ENCODE measurements at regions not wholly inside any gene's neighbourhood (a gene's known extent, or its start where the extent isn't known, plus 50 kb on each side); places are given as distances from the start of the nearest gene placed in this dataset.

- WGBS, 5 donors: 79 to 93% (median 86%) methylated on average over 2 to 6 of the region's 6 CpGs
- Histone ChIP-seq H3K36me3 (no peaks in the 10 kb centered on the region), H3K4me3 (no peak overlapping the region), H3K9me3 (no peaks in the 10 kb centered on the region), H3K27ac (peak overlapping the region in 1 of 8 donors; percentile 33), H3K27me3 (replicated peaks in 1 of 7) (no peaks in the 10 kb centered on the region), H3K4me1 (no peaks in the 10 kb centered on the region)
- intact Hi-C loops (cut with DNase I; ENCODE audit: low total_unique reads): no loop called here
- DNase-seq: no peak
- no peak for TF ChIP-seq POLR2AphosphoS5 (IDR thresholded peaks at IDR 0.05)
- no peak for TF ChIP-seq CTCF (IDR thresholded peaks at IDR 0.05 in 8 of 11, conservative IDR thresholded peaks at IDR 0.05 in 3 of 11)
- no peak for TF ChIP-seq POLR2A (IDR thresholded peaks at IDR 0.05)
Measured at GRCh38 chrX:39675162-39675553, 422.6 kb downstream of the BCOR start.

- no peaks in the 10 kb centered on the region for H3K36me3 ChIP-seq
- no peaks in the 10 kb centered on the region for H3K9me3 ChIP-seq
- no peak for DNase-seq
- intact Hi-C loops (cut with DNase I; ENCODE audit: low total_unique reads): no loop called here
- no peaks in the 10 kb centered on the region for H3K4me1 ChIP-seq
- WGBS, 5 donors: 48 to 79% (median 59%) methylated on average over 1 to 2 of the region's 2 CpGs
- no peaks in the 10 kb centered on the region for H3K27me3 ChIP-seq (replicated peaks in 1 of 7)
- no peak for TF ChIP-seq POLR2A (IDR thresholded peaks at IDR 0.05)
- TF ChIP-seq POLR2AphosphoS5 (IDR thresholded peaks at IDR 0.05): no peak
- no peak for TF ChIP-seq CTCF (IDR thresholded peaks at IDR 0.05 in 8 of 11, conservative IDR thresholded peaks at IDR 0.05 in 3 of 11)
- H3K4me3 ChIP-seq: no peak overlapping the region
- H3K27ac ChIP-seq: no peak overlapping the region
Measured at GRCh38 chrX:39675619-39676018, 422.1 kb downstream of the BCOR start.

GRCh38 chrX:39676434-39676833 lies 421.3 kb downstream of the BCOR start:
- WGBS, 5 donors: 78 to 90% (median 86%) methylated on average over 1 to 3 of the region's 3 CpGs
- intact Hi-C loops (cut with DNase I; ENCODE audit: low total_unique reads): no loop called here

GRCh38 chrX:39677585-39677977 lies 420.2 kb downstream of the BCOR start:
- Histone ChIP-seq H3K27me3 (replicated peaks in 1 of 7) (no peaks in the 10 kb centered on the region), H3K4me3 (no peak overlapping the region), H3K27ac (peak overlapping the region in 1 of 8 donors; percentile 11), H3K36me3 (no peaks in the 10 kb centered on the region), H3K4me1 (no peaks in the 10 kb centered on the region), H3K9me3 (no peaks in the 10 kb centered on the region)
- no peak for DNase-seq
- intact Hi-C loops (cut with DNase I; ENCODE audit: low total_unique reads): no loop called here
- TF ChIP-seq CTCF (IDR thresholded peaks at IDR 0.05 in 8 of 11, conservative IDR thresholded peaks at IDR 0.05 in 3 of 11) (no peak), POLR2AphosphoS5 (IDR thresholded peaks at IDR 0.05) (no peak), POLR2A (IDR thresholded peaks at IDR 0.05) (no peak)
- 39 to 77% (median 73%) methylated on average over 2 to 3 of the region's 3 CpGs for WGBS, 5 donors

More at GRCh38 chrX:39676434-39676833, 421.3 kb downstream of the BCOR start:
- H3K27ac ChIP-seq: no peak overlapping the region
- DNase-seq: no peak
- no peaks in the 10 kb centered on the region for H3K36me3 ChIP-seq
- H3K27me3 ChIP-seq (replicated peaks in 1 of 7): no peaks in the 10 kb centered on the region
- no peaks in the 10 kb centered on the region for H3K9me3 ChIP-seq
- TF ChIP-seq POLR2AphosphoS5 (IDR thresholded peaks at IDR 0.05) (no peak), CTCF (IDR thresholded peaks at IDR 0.05 in 8 of 11, conservative IDR thresholded peaks at IDR 0.05 in 3 of 11) (no peak)
- no peaks in the 10 kb centered on the region for H3K4me1 ChIP-seq
- H3K4me3 ChIP-seq: no peak overlapping the region

Measured in spleen (tissue), 11 donors.